ENCODE measurements at regions not wholly inside any gene's neighbourhood (a gene's known extent, or its start where the extent isn't known, plus 50 kb on each side); places are given as distances from the start of the nearest gene placed in this dataset.
A peak's percentile ranks its signal among the peaks of the same experiment; 100 is the strongest.

GRCh38 chr1:94624203-94624602 is 82.6 kb upstream of the F3 start:
- Histone ChIP-seq H3K36me3 (no peaks in the 10 kb centered on the region), H3K4me3 (no peak overlapping the region)

GRCh38 chr1:94623560-94624148 is 82.1 kb upstream of the F3 start:
- Histone ChIP-seq H3K27me3 (no peaks in the 10 kb centered on the region), H3K9me3 (peaks cover 2% of the 10 kb centered on the region; the same call in 1 of the 2 replicates), H3K36me3 (no peaks in the 10 kb centered on the region), H3K4me3 (no peak overlapping the region)
- DNase-seq, result no peak

More at GRCh38 chr1:94624203-94624602, 82.6 kb upstream of the F3 start:
- H3K9me3 ChIP-seq, result no peaks in the 10 kb centered on the region
- DNase-seq, result no peak
- no peaks in the 10 kb centered on the region for H3K27me3 ChIP-seq

GRCh38 chr1:94622757-94623156 is 81.2 kb upstream of the F3 start:
- Histone ChIP-seq H3K9me3 (peaks cover 9% of the 10 kb centered on the region; the same call in 1 of the 2 replicates), H3K36me3 (no peaks in the 10 kb centered on the region), H3K27me3 (no peaks in the 10 kb centered on the region), H3K4me3 (no peak overlapping the region)
- peak; percentile 16 for DNase-seq

GRCh38 chr1:94621802-94622201 is 80.2 kb upstream of the F3 start:
- Histone ChIP-seq H3K9me3 (peaks cover 10% of the 10 kb centered on the region; the same call in 1 of the 2 replicates), H3K36me3 (no peaks in the 10 kb centered on the region), H3K27me3 (no peaks in the 10 kb centered on the region), H3K4me3 (no peak overlapping the region)
- DNase-seq, result no peak

- no peak overlapping the region for H3K4me3 ChIP-seq
- no peaks in the 10 kb centered on the region for H3K36me3 ChIP-seq
- no peak for DNase-seq
- peaks cover 10% of the 10 kb centered on the region; the same call in 1 of the 2 replicates for H3K9me3 ChIP-seq
- no peaks in the 10 kb centered on the region for H3K27me3 ChIP-seq
Observed at GRCh38 chr1:94621395-94621794, 79.8 kb upstream of the F3 start.

GRCh38 chr1:94620345-94621031 is 78.9 kb upstream of the F3 start:
- no peaks in the 10 kb centered on the region for H3K36me3 ChIP-seq
- no peak for DNase-seq
- H3K9me3 ChIP-seq, result peaks cover 10% of the 10 kb centered on the region; the same call in 1 of the 2 replicates
- no peak overlapping the region for H3K4me3 ChIP-seq
- no peaks in the 10 kb centered on the region for H3K27me3 ChIP-seq

GRCh38 chr1:94619731-94620130 is 78.2 kb upstream of the F3 start:
- DNase-seq, result no peak
- Histone ChIP-seq H3K4me3 (no peak overlapping the region), H3K36me3 (no peaks in the 10 kb centered on the region), H3K27me3 (no peaks in the 10 kb centered on the region), H3K9me3 (peaks cover 10% of the 10 kb centered on the region; the same call in 1 of the 2 replicates)

GRCh38 chr1:94617957-94618739 is 76.6 kb upstream of the F3 start:
- DNase-seq, result no peak
- Histone ChIP-seq H3K27me3 (no peaks in the 10 kb centered on the region), H3K4me3 (no peak overlapping the region), H3K9me3 (peaks cover 10% of the 10 kb centered on the region; the same call in 1 of the 2 replicates), H3K36me3 (no peaks in the 10 kb centered on the region)

GRCh38 chr1:94617134-94617805 is 75.7 kb upstream of the F3 start:
- Histone ChIP-seq H3K27me3 (no peaks in the 10 kb centered on the region), H3K4me3 (no peak overlapping the region), H3K36me3 (no peaks in the 10 kb centered on the region), H3K9me3 (peaks cover 10% of the 10 kb centered on the region; the same call in 1 of the 2 replicates)
- DNase-seq, result peak; percentile 62

GRCh38 chr1:94616506-94616905 is 74.9 kb upstream of the F3 start:
- H3K36me3 ChIP-seq, result no peaks in the 10 kb centered on the region
- H3K9me3 ChIP-seq, result peaks cover 10% of the 10 kb centered on the region; the same call in 1 of the 2 replicates
- DNase-seq, result no peak
- no peak overlapping the region for H3K4me3 ChIP-seq
- H3K27me3 ChIP-seq, result no peaks in the 10 kb centered on the region

- Histone ChIP-seq H3K36me3 (no peaks in the 10 kb centered on the region), H3K27me3 (no peaks in the 10 kb centered on the region), H3K9me3 (peaks cover 10% of the 10 kb centered on the region; the same call in 1 of the 2 replicates), H3K4me3 (no peak overlapping the region)
- no peak for DNase-seq
Observed at GRCh38 chr1:94614996-94615395, 73.4 kb upstream of the F3 start.

GRCh38 chr1:94614168-94614815 is 72.7 kb upstream of the F3 start:
- H3K36me3 ChIP-seq, result no peaks in the 10 kb centered on the region
- no peaks in the 10 kb centered on the region for H3K27me3 ChIP-seq
- no peak overlapping the region for H3K4me3 ChIP-seq
- DNase-seq, result no peak
- H3K9me3 ChIP-seq, result peaks cover 10% of the 10 kb centered on the region; the same call in 1 of the 2 replicates

GRCh38 chr1:94612525-94613204 is 71.1 kb upstream of the F3 start:
- no peak overlapping the region for H3K4me3 ChIP-seq
- no peaks in the 10 kb centered on the region for H3K36me3 ChIP-seq
- no peaks in the 10 kb centered on the region for H3K27me3 ChIP-seq
- DNase-seq, result no peak
- H3K9me3 ChIP-seq, result peaks cover under 1% of the 10 kb centered on the region; the same call in 1 of the 2 replicates

- Histone ChIP-seq H3K27me3 (no peaks in the 10 kb centered on the region), H3K36me3 (no peaks in the 10 kb centered on the region), H3K9me3 (no peaks in the 10 kb centered on the region), H3K4me3 (no peak overlapping the region)
- DNase-seq, result no peak
Observed at GRCh38 chr1:94611681-94612475, 70.3 kb upstream of the F3 start.

GRCh38 chr1:94609619-94610018 is 68.1 kb upstream of the F3 start:
- H3K9me3 ChIP-seq, result peaks cover 4% of the 10 kb centered on the region
- H3K4me3 ChIP-seq, result no peak overlapping the region
- no peaks in the 10 kb centered on the region for H3K36me3 ChIP-seq
- no peak for DNase-seq
- no peaks in the 10 kb centered on the region for H3K27me3 ChIP-seq

Data from MG63 (cell line).